ENCODE measurements at regions not wholly inside any gene's neighbourhood (a gene's known extent, or its start where the extent isn't known, plus 50 kb on each side); places are given as distances from the start of the nearest gene placed in this dataset.

DNA sequence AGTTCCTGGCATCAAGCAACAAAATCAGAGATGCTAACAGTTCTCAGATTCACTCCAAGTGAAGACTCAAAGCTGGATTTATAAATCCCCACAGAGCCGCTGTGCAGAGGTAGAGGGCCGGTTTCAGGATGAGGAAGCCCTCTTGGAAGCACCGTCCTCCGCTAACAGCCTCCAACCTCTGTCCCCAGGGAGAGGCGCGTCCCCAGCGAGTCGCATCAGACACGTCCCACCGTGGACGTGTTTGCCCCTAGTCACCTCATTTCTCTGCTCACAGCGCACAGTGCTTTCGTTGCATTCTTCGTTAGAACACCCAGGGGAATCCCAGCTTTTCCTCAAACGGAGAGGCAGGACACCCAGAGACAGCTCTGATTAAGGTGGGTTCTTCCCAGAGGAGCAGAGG is 642.9 kb downstream of the BRD1 start:
- WGBS, 2 donors (ENCODE audit: extremely low coverage in 2 of 2, insufficient read length in 2 of 2, insufficient replicate concordance in 1 of 2), result no CpG with 5 or more reads among the region's 15 CpGs
- H4K8ac ChIP-seq (ENCODE audit: low read depth, low read length), result no peak overlapping the region
- H3K4me2 ChIP-seq (ENCODE audit: insufficient read depth, low read length, poor library complexity, severe bottlenecking), result no peak overlapping the region

DNA sequence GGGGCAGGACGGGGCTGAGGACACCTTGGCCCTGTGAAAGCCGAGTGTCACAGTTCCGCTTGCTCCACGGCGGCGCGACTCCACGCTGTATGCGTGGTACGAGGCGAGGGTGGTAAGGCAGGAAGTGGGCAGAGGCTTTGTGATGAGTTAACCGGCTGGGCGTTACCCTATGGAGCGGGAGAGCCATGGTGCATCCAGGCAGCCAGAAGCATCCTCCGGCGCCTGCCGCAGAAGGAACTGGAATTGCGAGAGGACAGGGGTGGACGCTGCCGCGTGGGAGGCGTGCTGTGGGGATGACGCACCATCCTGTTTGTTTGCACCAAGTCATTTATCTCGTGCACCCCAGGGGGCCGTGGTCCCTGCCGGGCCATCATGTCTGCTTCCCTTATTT is 643.9 kb downstream of the BRD1 start:
- peak overlapping the region; percentile 70 for H2AK5ac ChIP-seq (ENCODE audit: low read depth, low read length)
- no peak overlapping the region for H3K27ac ChIP-seq (replicated peaks; ENCODE audit: low read length)
- peaks cover 0 to 3% of the 10 kb centered on the region in 2 donors for H3K9me3 ChIP-seq (replicated peaks in 1 of 2; ENCODE audit: control insufficient read depth in 2 of 2, insufficient read depth in 1 of 2, low read depth in 1 of 2, low read length in 2 of 2)
- peak overlapping the region; percentile 78 for H3K18ac ChIP-seq (ENCODE audit: low read length)
- H3K27me3 ChIP-seq (ENCODE audit: control insufficient read depth in 3 of 3, insufficient read depth in 3 of 3, low read depth in 1 of 3, low read length in 3 of 3), result no peaks in the 10 kb centered on the region
- WGBS, 2 donors (ENCODE audit: extremely low coverage in 2 of 2, insufficient read length in 2 of 2, insufficient replicate concordance in 1 of 2), result no CpG with 5 or more reads among the region's 26 CpGs
- peak overlapping the region; percentile 48 for H2BK12ac ChIP-seq (ENCODE audit: low read length)
- no peak overlapping the region for H3K9ac ChIP-seq (ENCODE audit: low read depth, low read length, poor library complexity)
- peak overlapping the region; percentile 77 for H4K8ac ChIP-seq (ENCODE audit: low read depth, low read length)
- no peaks in the 10 kb centered on the region for H3K79me1 ChIP-seq (ENCODE audit: low read depth, low read length)
- H3K14ac ChIP-seq (ENCODE audit: low read length), result no peak overlapping the region
- no peak overlapping the region for H2BK5ac ChIP-seq (ENCODE audit: low read length)
- no peak overlapping the region for H3K4ac ChIP-seq (ENCODE audit: low read length)
- peaks cover 0 to 4% of the 10 kb centered on the region in 2 donors for H3K4me1 ChIP-seq (ENCODE audit: control insufficient read depth in 2 of 2, insufficient read depth in 1 of 2, low read depth in 1 of 2, low read length in 2 of 2)
- no peak for DNase-seq (ENCODE audit: low spot score)
- H3K4me2 ChIP-seq (ENCODE audit: insufficient read depth, low read length, poor library complexity, severe bottlenecking), result no peak overlapping the region
- H4K91ac ChIP-seq (ENCODE audit: low read depth, low read length, poor library complexity), result no peak overlapping the region
- no peak overlapping the region for H2BK120ac ChIP-seq (ENCODE audit: low read depth, low read length)
- no peak overlapping the region for H2AFZ ChIP-seq (ENCODE audit: low read length)
- H3K23ac ChIP-seq (ENCODE audit: low read depth, low read length, poor library complexity), result peak overlapping the region; percentile 52
- H3K4me3 ChIP-seq (ENCODE audit: low read length in 2 of 2), result no peak overlapping the region
- H2BK15ac ChIP-seq (ENCODE audit: low read length), result peak overlapping the region; percentile 66
- H3K36me3 ChIP-seq (replicated peaks in 1 of 2; ENCODE audit: control insufficient read depth in 2 of 2, insufficient read depth in 2 of 2, low read length in 2 of 2), result no peaks in the 10 kb centered on the region

More for the DNA sequence above, 642.9 kb downstream of the BRD1 start:
- Histone ChIP-seq H2AFZ (ENCODE audit: low read length) (no peak overlapping the region), H2BK15ac (ENCODE audit: low read length) (no peak overlapping the region), H2BK5ac (ENCODE audit: low read length) (no peak overlapping the region), H2AK5ac (ENCODE audit: low read depth, low read length) (no peak overlapping the region), H3K4me3 (ENCODE audit: low read length in 2 of 2) (no peak overlapping the region), H3K9me3 (replicated peaks in 1 of 2; ENCODE audit: control insufficient read depth in 2 of 2, insufficient read depth in 1 of 2, low read depth in 1 of 2, low read length in 2 of 2) (peaks cover 0 to 3% of the 10 kb centered on the region in 2 donors), H3K14ac (ENCODE audit: low read length) (no peak overlapping the region), H3K27me3 (ENCODE audit: control insufficient read depth in 3 of 3, insufficient read depth in 3 of 3, low read depth in 1 of 3, low read length in 3 of 3) (no peaks in the 10 kb centered on the region), H2BK120ac (ENCODE audit: low read depth, low read length) (no peak overlapping the region), H3K27ac (replicated peaks; ENCODE audit: low read length) (no peak overlapping the region), H3K4me1 (ENCODE audit: control insufficient read depth in 2 of 2, insufficient read depth in 1 of 2, low read depth in 1 of 2, low read length in 2 of 2) (peaks cover 0 to 4% of the 10 kb centered on the region in 2 donors), H3K9ac (ENCODE audit: low read depth, low read length, poor library complexity) (no peak overlapping the region), H3K4ac (ENCODE audit: low read length) (no peak overlapping the region), H2BK12ac (ENCODE audit: low read length) (no peak overlapping the region), H3K79me1 (ENCODE audit: low read depth, low read length) (no peaks in the 10 kb centered on the region), H3K18ac (ENCODE audit: low read length) (no peak overlapping the region), H4K91ac (ENCODE audit: low read depth, low read length, poor library complexity) (no peak overlapping the region), H3K23ac (ENCODE audit: low read depth, low read length, poor library complexity) (no peak overlapping the region), H3K36me3 (replicated peaks in 1 of 2; ENCODE audit: control insufficient read depth in 2 of 2, insufficient read depth in 2 of 2, low read length in 2 of 2) (no peaks in the 10 kb centered on the region)
- DNase-seq (ENCODE audit: low spot score), result no peak

DNA sequence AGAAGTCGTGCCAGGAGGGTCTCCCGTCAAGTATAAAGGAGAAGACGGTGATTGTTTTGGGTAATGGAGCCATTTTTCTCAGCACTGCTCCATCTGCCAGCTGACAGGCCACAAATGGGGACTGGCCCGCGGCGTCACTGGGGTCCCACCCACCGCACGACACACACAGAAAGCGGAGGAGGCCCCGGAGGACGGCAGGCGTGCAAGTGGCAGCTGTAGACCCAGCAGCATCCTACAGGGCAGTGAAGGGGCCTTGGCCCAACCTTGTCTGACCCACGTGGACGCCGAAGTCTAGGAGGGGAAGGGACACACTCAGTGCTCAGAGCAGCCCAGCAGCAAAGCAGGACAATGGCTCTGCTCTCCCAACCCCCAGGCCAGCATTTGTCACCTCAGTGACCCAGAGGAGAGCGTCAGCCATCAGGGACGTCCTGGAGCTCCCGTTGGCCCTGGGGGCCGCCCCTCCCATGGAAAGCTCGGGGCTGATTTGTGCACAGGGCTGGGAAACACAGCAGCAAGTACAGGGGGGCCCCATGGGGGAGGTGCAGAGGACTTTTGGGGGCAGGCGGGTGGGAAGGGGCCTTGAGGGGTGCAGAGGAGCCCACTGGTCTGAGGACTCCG is 644.4 kb downstream of the BRD1 start:
- Histone ChIP-seq H3K4me3 (ENCODE audit: low read length in 2 of 2) (no peak overlapping the region), H3K4ac (ENCODE audit: low read length) (no peak overlapping the region), H2BK15ac (ENCODE audit: low read length) (peak overlapping the region; percentile 66), H2AK5ac (ENCODE audit: low read depth, low read length) (peak overlapping the region; percentile 70), H3K4me2 (ENCODE audit: insufficient read depth, low read length, poor library complexity, severe bottlenecking) (no peak overlapping the region), H3K27me3 (ENCODE audit: control insufficient read depth in 3 of 3, insufficient read depth in 3 of 3, low read depth in 1 of 3, low read length in 3 of 3) (no peaks in the 10 kb centered on the region), H2BK5ac (ENCODE audit: low read length) (no peak overlapping the region), H2BK12ac (ENCODE audit: low read length) (peak overlapping the region; percentile 48), H3K9me3 (replicated peaks in 1 of 2; ENCODE audit: control insufficient read depth in 2 of 2, insufficient read depth in 1 of 2, low read depth in 1 of 2, low read length in 2 of 2) (peaks cover 0 to 3% of the 10 kb centered on the region in 2 donors), H3K36me3 (replicated peaks in 1 of 2; ENCODE audit: control insufficient read depth in 2 of 2, insufficient read depth in 2 of 2, low read length in 2 of 2) (no peaks in the 10 kb centered on the region), H3K23ac (ENCODE audit: low read depth, low read length, poor library complexity) (peak overlapping the region; percentile 52), H3K9ac (ENCODE audit: low read depth, low read length, poor library complexity) (peak overlapping the region; percentile 2), H2BK120ac (ENCODE audit: low read depth, low read length) (no peak overlapping the region), H2AFZ (ENCODE audit: low read length) (no peak overlapping the region), H3K79me1 (ENCODE audit: low read depth, low read length) (no peaks in the 10 kb centered on the region), H3K14ac (ENCODE audit: low read length) (no peak overlapping the region), H3K4me1 (ENCODE audit: control insufficient read depth in 2 of 2, insufficient read depth in 1 of 2, low read depth in 1 of 2, low read length in 2 of 2) (peaks cover 0 to 4% of the 10 kb centered on the region in 2 donors), H3K27ac (replicated peaks; ENCODE audit: low read length) (no peak overlapping the region), H3K18ac (ENCODE audit: low read length) (peak overlapping the region; percentile 78), H4K91ac (ENCODE audit: low read depth, low read length, poor library complexity) (no peak overlapping the region), H4K8ac (ENCODE audit: low read depth, low read length) (no peak overlapping the region)
- WGBS, 2 donors (ENCODE audit: extremely low coverage in 2 of 2, insufficient read length in 2 of 2, insufficient replicate concordance in 1 of 2), result no CpG with 5 or more reads among the region's 22 CpGs
- no peak for DNase-seq (ENCODE audit: low spot score)

DNA sequence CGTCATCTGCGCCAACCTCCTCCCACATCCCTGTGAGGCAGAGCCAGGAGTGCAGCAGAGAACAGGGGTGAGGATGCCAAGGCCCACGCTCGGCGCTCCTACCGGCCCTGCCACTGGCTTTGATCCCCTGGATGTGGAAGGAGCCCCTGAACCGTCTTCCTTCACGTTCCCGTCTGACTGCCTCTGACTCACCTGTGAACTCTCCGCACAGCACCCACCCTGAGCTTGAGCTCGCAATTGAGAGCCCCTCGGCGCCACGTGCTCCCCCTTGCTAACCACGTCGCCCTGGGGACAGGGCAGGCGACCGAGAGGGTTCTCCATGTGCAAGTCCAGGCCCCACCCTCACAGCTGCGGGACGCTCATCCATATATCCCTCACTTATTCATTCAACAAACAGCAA is 645.3 kb downstream of the BRD1 start:
- WGBS, 2 donors (ENCODE audit: extremely low coverage in 2 of 2, insufficient read length in 2 of 2, insufficient replicate concordance in 1 of 2), result no CpG with 5 or more reads among the region's 20 CpGs
- H2BK12ac ChIP-seq (ENCODE audit: low read length), result peak overlapping the region; percentile 18
- no peak for DNase-seq (ENCODE audit: low spot score)

More for the DNA sequence above, 645.3 kb downstream of the BRD1 start:
- Histone ChIP-seq H3K36me3 (replicated peaks in 1 of 2; ENCODE audit: control insufficient read depth in 2 of 2, insufficient read depth in 2 of 2, low read length in 2 of 2) (no peaks in the 10 kb centered on the region), H2BK15ac (ENCODE audit: low read length) (no peak overlapping the region), H3K4me2 (ENCODE audit: insufficient read depth, low read length, poor library complexity, severe bottlenecking) (no peak overlapping the region), H2BK5ac (ENCODE audit: low read length) (peak overlapping the region; percentile 14), H3K9ac (ENCODE audit: low read depth, low read length, poor library complexity) (no peak overlapping the region), H3K27me3 (ENCODE audit: control insufficient read depth in 3 of 3, insufficient read depth in 3 of 3, low read depth in 1 of 3, low read length in 3 of 3) (no peaks in the 10 kb centered on the region), H2BK120ac (ENCODE audit: low read depth, low read length) (no peak overlapping the region), H3K27ac (replicated peaks; ENCODE audit: low read length) (no peak overlapping the region), H3K4ac (ENCODE audit: low read length) (no peak overlapping the region), H3K18ac (ENCODE audit: low read length) (no peak overlapping the region), H2AK5ac (ENCODE audit: low read depth, low read length) (peak overlapping the region; percentile 49), H3K4me1 (ENCODE audit: control insufficient read depth in 2 of 2, insufficient read depth in 1 of 2, low read depth in 1 of 2, low read length in 2 of 2) (peaks cover 0 to 4% of the 10 kb centered on the region in 2 donors), H4K91ac (ENCODE audit: low read depth, low read length, poor library complexity) (peak overlapping the region; percentile 14), H4K8ac (ENCODE audit: low read depth, low read length) (no peak overlapping the region), H3K9me3 (replicated peaks in 1 of 2; ENCODE audit: control insufficient read depth in 2 of 2, insufficient read depth in 1 of 2, low read depth in 1 of 2, low read length in 2 of 2) (peaks cover 0 to 3% of the 10 kb centered on the region in 2 donors), H3K14ac (ENCODE audit: low read length) (no peak overlapping the region), H2AFZ (ENCODE audit: low read length) (no peak overlapping the region), H3K4me3 (ENCODE audit: low read length in 2 of 2) (no peak overlapping the region), H3K79me1 (ENCODE audit: low read depth, low read length) (no peaks in the 10 kb centered on the region), H3K23ac (ENCODE audit: low read depth, low read length, poor library complexity) (no peak overlapping the region)
